Peyer's patch (tissue), 4 donors: ENCODE measurements at regions not wholly inside any gene's neighbourhood (a gene's known extent, or its start where the extent isn't known, plus 50 kb on each side); places are given as distances from the start of the nearest gene placed in this dataset.

Experiments
- DNase-seq, 3 donors: peaks; one replicate each; pipeline ENCODE4 v3.0.0-alpha.2; 2017 to 2019
- H3K27ac ChIP-seq, 4 donors: fragments of 200-600 bp; sonication (generic); one replicate each; pipeline ENCODE4 v1.5.1; 2016 to 2019
- H3K27me3 ChIP-seq, 2 donors: fragments of 200-600 bp; sonication (generic); one replicate each; pipeline ENCODE4 v1.5.1; 2019
- H3K36me3 ChIP-seq, 3 donors: fragments of 200-600 bp; sonication (generic); one replicate each; pipeline ENCODE4 v1.5.1; 2016 to 2019
- H3K4me1 ChIP-seq, 4 donors: fragments of 200-600 bp; sonication (generic); one replicate each; pipeline ENCODE4 v1.5.1; 2016 to 2019
- H3K4me3 ChIP-seq, 4 donors: fragments of 200-600 bp; sonication (generic); 1 replicate in 3 of 4; 2 replicates in 1 of 4; pipeline ENCODE4 v1.5.1; 2016 to 2019; ENCODE audit warnings: mild to moderate bottlenecking in 1 of 4
- H3K9me3 ChIP-seq, 4 donors: fragments of 200-600 bp; sonication (generic); one replicate each; pipeline ENCODE4 v1.5.1; 2016 to 2019; ENCODE audit warnings: mild to moderate bottlenecking in 1 of 4
- CTCF ChIP-seq, 6 experiments: fragments of 450-650 bp in 4 of 6; fragments of 200-600 bp in 2 of 6; sonication (generic) in 1 of 6; IDR thresholded peaks; one replicate each; pipeline ENCODE4 v1.5.1; 2017 to 2019; ENCODE audit warnings: antibody characterized with exemption in 6 of 6, mild to moderate bottlenecking in 3 of 6, moderate library complexity in 1 of 6
- POLR2A ChIP-seq, 2 donors: fragments of 450-650 bp; IDR thresholded peaks; one replicate each; pipeline ENCODE4 v1.5.1; 2017; ENCODE audit warnings: antibody characterized with exemption in 2 of 2, mild to moderate bottlenecking in 2 of 2, moderate library complexity in 2 of 2

- TF ChIP-seq POLR2A (IDR thresholded peaks at IDR 0.05) (no peak), CTCF (IDR thresholded peaks at IDR 0.05) (no peak)
- Histone ChIP-seq H3K27me3 (no peaks in the 10 kb centered on the region), H3K9me3 (no peaks in the 10 kb centered on the region), H3K4me3 (no peak overlapping the region), H3K4me1 (no peaks in the 10 kb centered on the region), H3K27ac (no peak overlapping the region), H3K36me3 (no peaks in the 10 kb centered on the region)
- DNase-seq = no peak
Measured at GRCh38 chr2:19070886-19071285, 287.5 kb downstream of the OSR1 start.

GRCh38 chr2:19068206-19068605, 290.2 kb downstream of the OSR1 start:
- Histone ChIP-seq H3K27me3 (no peaks in the 10 kb centered on the region), H3K4me3 (no peak overlapping the region), H3K9me3 (no peaks in the 10 kb centered on the region), H3K27ac (no peak overlapping the region), H3K4me1 (no peaks in the 10 kb centered on the region), H3K36me3 (no peaks in the 10 kb centered on the region)
- TF ChIP-seq CTCF (IDR thresholded peaks at IDR 0.05) (no peak), POLR2A (IDR thresholded peaks at IDR 0.05) (no peak)
- no peak for DNase-seq

- no peaks in the 10 kb centered on the region for H3K4me1 ChIP-seq
- no peaks in the 10 kb centered on the region for H3K27me3 ChIP-seq
- no peak for DNase-seq
- H3K9me3 ChIP-seq = no peaks in the 10 kb centered on the region
- no peak overlapping the region for H3K4me3 ChIP-seq
- no peaks in the 10 kb centered on the region for H3K36me3 ChIP-seq
- H3K27ac ChIP-seq = no peak overlapping the region
- TF ChIP-seq POLR2A (IDR thresholded peaks at IDR 0.05) (no peak), CTCF (IDR thresholded peaks at IDR 0.05) (no peak)
Measured at GRCh38 chr2:19062370-19062769, 296.1 kb downstream of the OSR1 start.

GRCh38 chr2:19059076-19059475, 299.3 kb downstream of the OSR1 start:
- H3K9me3 ChIP-seq = no peaks in the 10 kb centered on the region
- H3K4me3 ChIP-seq = no peak overlapping the region
- H3K36me3 ChIP-seq = no peaks in the 10 kb centered on the region
- TF ChIP-seq CTCF (IDR thresholded peaks at IDR 0.05) (no peak), POLR2A (IDR thresholded peaks at IDR 0.05) (no peak)
- no peak overlapping the region for H3K27ac ChIP-seq
- no peaks in the 10 kb centered on the region for H3K4me1 ChIP-seq
- DNase-seq = no peak
- no peaks in the 10 kb centered on the region for H3K27me3 ChIP-seq

GRCh38 chr2:19051203-19051831, 307.1 kb downstream of the OSR1 start:
- Histone ChIP-seq H3K27me3 (no peaks in the 10 kb centered on the region), H3K4me3 (no peak overlapping the region), H3K9me3 (no peaks in the 10 kb centered on the region), H3K36me3 (no peaks in the 10 kb centered on the region), H3K4me1 (no peaks in the 10 kb centered on the region), H3K27ac (no peak overlapping the region)
- TF ChIP-seq POLR2A (IDR thresholded peaks at IDR 0.05) = no peak
- no peak for TF ChIP-seq CTCF (IDR thresholded peaks at IDR 0.05)
- DNase-seq = no peak

GRCh38 chr2:19050354-19050753, 308.1 kb downstream of the OSR1 start:
- Histone ChIP-seq H3K4me1 (no peaks in the 10 kb centered on the region), H3K36me3 (no peaks in the 10 kb centered on the region), H3K4me3 (no peak overlapping the region), H3K27ac (no peak overlapping the region), H3K27me3 (no peaks in the 10 kb centered on the region), H3K9me3 (no peaks in the 10 kb centered on the region)
- TF ChIP-seq CTCF (IDR thresholded peaks at IDR 0.05) (no peak), POLR2A (IDR thresholded peaks at IDR 0.05) (no peak)
- DNase-seq = no peak
